Gastroesophageal sphincter (tissue), 4 donors: ENCODE measurements at regions not wholly inside any gene's neighbourhood (a gene's known extent, or its start where the extent isn't known, plus 50 kb on each side); places are given as distances from the start of the nearest gene placed in this dataset.

ENCODE experiments used
- ATAC-seq: fragments of 150-250 bp; one replicate; pipeline ENCODE4 v1.9.1; 2016; ENCODE audit warnings: mild to moderate bottlenecking, moderate library complexity
- H3K27ac ChIP-seq, 4 donors: fragments of 200-600 bp; sonication (generic) in 3 of 4; 1 replicate in 3 of 4; 2 replicates in 1 of 4; pipeline ENCODE4 v1.5.1; 2016 to 2019
- H3K27me3 ChIP-seq: fragments of 200-600 bp; sonication (generic); one replicate; pipeline ENCODE4 v1.5.1; 2019
- H3K36me3 ChIP-seq, 2 donors: fragments of 200-600 bp; sonication (generic); one replicate each; pipeline ENCODE4 v1.5.1; 2019; ENCODE audit warnings: control low read depth in 1 of 2
- H3K4me1 ChIP-seq, 3 donors: fragments of 200-600 bp; sonication (generic); 1 replicate in 2 of 3; 2 replicates in 1 of 3; pipeline ENCODE4 v1.5.1; 2016 to 2019; ENCODE audit warnings: control low read depth in 2 of 3
- H3K4me3 ChIP-seq, 2 donors: fragments of 200-600 bp; sonication (generic); one replicate each; pipeline ENCODE4 v1.5.1; 2019; ENCODE audit warnings: mild to moderate bottlenecking in 1 of 2, moderate library complexity in 1 of 2
- H3K9me3 ChIP-seq, 3 donors: fragments of 200-600 bp; sonication (generic); one replicate each; pipeline ENCODE4 v1.5.1; 2017 to 2019; ENCODE audit warnings: control low read depth in 2 of 3
- EP300 ChIP-seq: sonication (generic); formaldehyde crosslinking; IDR thresholded peaks from one replicate; pipeline ENCODE4 v1.6.1; 2017; ENCODE audit warnings: antibody characterized with exemption, mild to moderate bottlenecking
- POLR2A ChIP-seq, 2 donors: fragments of 450-650 bp; IDR thresholded peaks; one replicate each; pipeline ENCODE4 v1.6.1; 2017; ENCODE audit warnings: antibody characterized with exemption in 2 of 2, mild to moderate bottlenecking in 2 of 2, moderate library complexity in 1 of 2
- POLR2AphosphoS5 ChIP-seq: sonication (generic); formaldehyde crosslinking; IDR thresholded peaks from one replicate; pipeline ENCODE4 v1.6.1; 2017; ENCODE audit warnings: antibody characterized with exemption
- WGBS, 2 donors: methylation state at CpG; one replicate each; pipeline ENCODE4 v1.1.5; 2018; ENCODE audit warnings: low coverage in 1 of 2; 5-methylcytosine and 5-hydroxymethylcytosine counted together
- TF ChIP-seq, protein P1 (sequence below), 4 experiments: fragments of 200-600 bp in 2 of 4; fragments of 450-650 bp in 2 of 4; sonication (generic) in 1 of 4; IDR thresholded peaks; one replicate each; pipeline ENCODE4 v1.5.1; 2017 to 2019; ENCODE audit warnings: antibody characterized with exemption in 4 of 4, mild to moderate bottlenecking in 2 of 4, moderate library complexity in 2 of 4

DNA sequence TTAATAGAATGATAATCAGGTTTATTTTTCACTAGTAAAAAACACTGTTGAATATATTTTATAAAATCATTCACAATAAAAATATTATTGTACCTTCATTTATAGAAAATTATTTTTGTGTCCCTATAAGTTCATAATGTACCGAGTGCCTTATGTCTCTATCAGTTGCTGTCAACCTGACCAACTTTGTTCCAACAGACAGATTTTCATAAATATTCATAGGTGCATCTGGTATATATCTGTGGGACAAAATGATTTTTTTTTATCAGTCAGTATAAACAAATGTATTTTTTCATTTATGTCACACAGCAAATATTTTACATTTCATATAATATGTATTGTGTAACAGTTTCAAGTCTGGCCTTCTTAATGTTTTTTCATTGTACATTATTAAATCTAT, 195.9 kb downstream of the HGF start:
- H3K36me3 ChIP-seq = no peaks in the 10 kb centered on the region
- H3K4me1 ChIP-seq = no peaks in the 10 kb centered on the region
- no peaks in the 10 kb centered on the region for H3K9me3 ChIP-seq
- TF ChIP-seq POLR2A (IDR thresholded peaks at IDR 0.05) (no peak), EP300 (no peak), POLR2AphosphoS5 (no peak)
- TF ChIP-seq, protein P1, sequence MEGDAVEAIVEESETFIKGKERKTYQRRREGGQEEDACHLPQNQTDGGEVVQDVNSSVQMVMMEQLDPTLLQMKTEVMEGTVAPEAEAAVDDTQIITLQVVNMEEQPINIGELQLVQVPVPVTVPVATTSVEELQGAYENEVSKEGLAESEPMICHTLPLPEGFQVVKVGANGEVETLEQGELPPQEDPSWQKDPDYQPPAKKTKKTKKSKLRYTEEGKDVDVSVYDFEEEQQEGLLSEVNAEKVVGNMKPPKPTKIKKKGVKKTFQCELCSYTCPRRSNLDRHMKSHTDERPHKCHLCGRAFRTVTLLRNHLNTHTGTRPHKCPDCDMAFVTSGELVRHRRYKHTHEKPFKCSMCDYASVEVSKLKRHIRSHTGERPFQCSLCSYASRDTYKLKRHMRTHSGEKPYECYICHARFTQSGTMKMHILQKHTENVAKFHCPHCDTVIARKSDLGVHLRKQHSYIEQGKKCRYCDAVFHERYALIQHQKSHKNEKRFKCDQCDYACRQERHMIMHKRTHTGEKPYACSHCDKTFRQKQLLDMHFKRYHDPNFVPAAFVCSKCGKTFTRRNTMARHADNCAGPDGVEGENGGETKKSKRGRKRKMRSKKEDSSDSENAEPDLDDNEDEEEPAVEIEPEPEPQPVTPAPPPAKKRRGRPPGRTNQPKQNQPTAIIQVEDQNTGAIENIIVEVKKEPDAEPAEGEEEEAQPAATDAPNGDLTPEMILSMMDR (IDR thresholded peaks at IDR 0.05) = no peak
- no peaks in the 10 kb centered on the region for H3K27me3 ChIP-seq
- H3K27ac ChIP-seq = no peak overlapping the region
- ATAC-seq = no peak
- no peak overlapping the region for H3K4me3 ChIP-seq
- 67 to 90% methylated on average over 1 of the region's 1 CpG for WGBS, 2 donors

DNA sequence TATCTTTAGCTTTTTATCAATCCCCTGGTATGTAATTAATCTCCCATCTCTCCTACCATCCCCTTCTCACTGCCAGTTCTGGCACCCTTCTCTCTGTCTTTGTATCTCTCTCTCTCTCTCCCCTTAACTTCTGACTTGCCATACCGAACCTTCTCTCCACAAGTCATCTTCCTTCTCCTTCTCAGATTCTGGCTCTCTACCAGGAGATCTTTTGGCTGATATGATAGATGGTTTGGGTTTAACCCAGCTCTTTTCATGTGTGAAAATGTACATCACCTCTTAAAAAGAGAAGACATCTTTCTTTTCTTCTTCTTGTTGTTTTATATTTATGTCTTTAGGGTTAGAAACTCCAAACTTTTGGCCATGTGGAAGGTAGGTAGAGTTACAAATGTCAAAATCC, 196.7 kb downstream of the HGF start:
- TF ChIP-seq POLR2AphosphoS5 (no peak), POLR2A (IDR thresholded peaks at IDR 0.05) (no peak), EP300 (no peak)
- TF ChIP-seq, protein P1 (IDR thresholded peaks at IDR 0.05) = no peak
- no peak for ATAC-seq
- Histone ChIP-seq H3K9me3 (no peaks in the 10 kb centered on the region), H3K4me1 (no peaks in the 10 kb centered on the region), H3K36me3 (no peaks in the 10 kb centered on the region), H3K27me3 (no peaks in the 10 kb centered on the region), H3K27ac (no peak overlapping the region), H3K4me3 (no peak overlapping the region)
- 83 to 100% methylated on average over 1 of the region's 1 CpG for WGBS, 2 donors

DNA sequence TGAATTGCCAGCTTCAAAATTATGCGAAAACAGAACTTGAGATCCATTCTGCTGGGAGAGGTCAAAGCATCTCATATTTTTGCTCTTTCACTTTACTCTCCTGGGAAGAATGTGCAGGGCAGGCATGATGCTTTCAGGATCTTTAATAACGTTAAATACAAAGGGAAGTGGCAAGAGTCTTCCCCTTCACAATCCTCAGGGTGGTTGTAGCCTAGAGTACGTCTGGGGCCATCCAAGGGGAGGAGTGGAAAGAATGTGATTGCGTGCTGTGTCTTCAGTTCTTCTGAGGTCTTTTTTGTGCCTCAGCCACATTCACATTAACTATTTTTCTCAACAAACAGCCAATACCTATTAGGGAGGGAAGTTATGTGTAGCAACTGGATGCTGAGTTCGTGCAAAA, 207.3 kb downstream of the HGF start:
- no peak overlapping the region for H3K4me3 ChIP-seq
- H3K27ac ChIP-seq = no peak overlapping the region
- peaks cover 0 to 8% (median 0%) of the 10 kb centered on the region in 3 donors for H3K9me3 ChIP-seq
- no peaks in the 10 kb centered on the region for H3K4me1 ChIP-seq
- ATAC-seq = no peak
- TF ChIP-seq, protein P1 (IDR thresholded peaks at IDR 0.05) = no peak
- TF ChIP-seq POLR2AphosphoS5 = no peak
- TF ChIP-seq EP300 = no peak
- no peak for TF ChIP-seq POLR2A (IDR thresholded peaks at IDR 0.05)
- WGBS, 2 donors = 70 to 81% methylated on average over 2 to 4 of the region's 5 CpGs
- H3K27me3 ChIP-seq = no peaks in the 10 kb centered on the region
- no peaks in the 10 kb centered on the region for H3K36me3 ChIP-seq

DNA sequence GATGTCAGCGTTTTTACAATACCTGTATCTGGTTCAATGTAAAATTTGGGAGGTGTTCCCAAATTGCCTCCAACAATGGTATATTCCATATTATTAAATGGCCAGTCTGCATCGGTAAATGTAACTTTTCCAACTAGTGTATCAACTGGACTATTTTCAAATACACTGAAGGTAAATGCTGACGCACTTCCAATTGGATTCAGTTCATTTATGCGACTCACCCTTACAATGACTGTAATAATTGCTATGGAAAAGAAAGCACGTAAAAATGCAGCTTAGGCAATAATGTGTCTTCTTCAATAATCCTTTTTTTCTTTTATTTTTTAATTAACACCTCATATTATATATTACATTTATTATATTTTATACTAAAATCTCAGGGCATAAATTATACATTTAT, 209.1 kb downstream of the HGF start:
- no peak for TF ChIP-seq POLR2A (IDR thresholded peaks at IDR 0.05)
- TF ChIP-seq POLR2AphosphoS5 = no peak
- no peak for TF ChIP-seq EP300
- TF ChIP-seq, protein P1 (IDR thresholded peaks at IDR 0.05) = no peak
- no peaks in the 10 kb centered on the region for H3K4me1 ChIP-seq
- H3K4me3 ChIP-seq = no peak overlapping the region
- no peak for ATAC-seq
- H3K27ac ChIP-seq = no peak overlapping the region
- no peaks in the 10 kb centered on the region for H3K36me3 ChIP-seq
- no peaks in the 10 kb centered on the region for H3K27me3 ChIP-seq
- WGBS, 2 donors = 86 to 92% methylated on average over 4 to 5 of the region's 5 CpGs
- no peaks in the 10 kb centered on the region for H3K9me3 ChIP-seq

DNA sequence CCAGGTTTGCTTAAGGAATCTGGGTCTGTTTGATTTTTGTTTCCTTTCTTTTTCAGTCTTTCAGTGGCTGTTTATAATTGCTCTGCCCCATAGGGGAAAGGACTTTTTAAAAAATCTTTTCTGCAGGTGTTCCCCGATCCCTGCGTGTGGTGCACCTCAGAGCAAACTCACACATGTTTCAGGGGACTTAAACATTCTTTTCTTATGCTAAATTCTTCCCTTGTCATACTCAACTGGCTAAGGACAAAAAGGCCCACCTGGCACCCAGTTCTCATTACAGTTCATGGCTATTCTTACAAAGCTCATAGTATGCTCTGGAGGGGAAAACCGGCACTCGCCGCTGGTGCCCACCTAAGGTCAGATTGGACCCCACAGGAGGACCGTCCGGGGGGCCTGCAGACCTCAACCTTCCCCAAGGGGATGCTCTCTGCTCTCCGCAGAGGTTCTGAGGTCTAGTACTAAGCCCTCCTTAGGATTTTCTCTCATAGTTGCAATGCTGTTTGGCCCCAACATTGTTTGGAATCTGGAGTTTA, 220.3 kb downstream of the HGF start:
- WGBS, 2 donors = 83 to 100% methylated on average over 2 of the region's 8 CpGs
- no peaks in the 10 kb centered on the region for H3K36me3 ChIP-seq
- no peak for ATAC-seq
- no peak for TF ChIP-seq POLR2A (IDR thresholded peaks at IDR 0.05)
- H3K27ac ChIP-seq = no peak overlapping the region
- no peaks in the 10 kb centered on the region for H3K9me3 ChIP-seq
- no peaks in the 10 kb centered on the region for H3K27me3 ChIP-seq
- no peak overlapping the region for H3K4me3 ChIP-seq
- H3K4me1 ChIP-seq = no peaks in the 10 kb centered on the region
